Trophoblast cell (in vitro differentiated cells and primary cell): ENCODE measurements at regions not wholly inside any gene's neighbourhood (a gene's known extent, or its start where the extent isn't known, plus 50 kb on each side); places are given as distances from the start of the nearest gene placed in this dataset.
A peak's percentile ranks its signal among the peaks of the same experiment; 100 is the strongest.

ENCODE experiments used
- DNase-seq, 2 donors: peaks; one replicate each; pipeline ENCODE4 v3.0.0-alpha.2; 2016
- H2AFZ ChIP-seq: 2 replicates; pipeline ENCODE4 v1.6.1; 2013; ENCODE audit warnings: low read length, moderate library complexity, mild to moderate bottlenecking; ENCODE audit not compliant: insufficient read depth, poor library complexity
- H2AK5ac ChIP-seq: 2 replicates; pipeline ENCODE4 v1.6.1; 2013; ENCODE audit warnings: mild to moderate bottlenecking, low read length
- H2BK120ac ChIP-seq: 2 replicates; pipeline ENCODE4 v1.6.1; 2013; ENCODE audit warnings: low read length, mild to moderate bottlenecking, moderate library complexity; ENCODE audit not compliant: insufficient read depth, poor library complexity
- H2BK12ac ChIP-seq: 2 replicates; pipeline ENCODE4 v1.6.1; 2013; ENCODE audit warnings: mild to moderate bottlenecking, low read length, moderate library complexity
- H2BK5ac ChIP-seq: 2 replicates; pipeline ENCODE4 v1.6.1; 2013; ENCODE audit warnings: low read length, low read depth, moderate library complexity, mild to moderate bottlenecking; ENCODE audit not compliant: poor library complexity
- H3K14ac ChIP-seq: 2 replicates; pipeline ENCODE4 v1.6.1; 2013; ENCODE audit warnings: mild to moderate bottlenecking, low read length
- H3K18ac ChIP-seq: 2 replicates; pipeline ENCODE4 v1.6.1; 2013; ENCODE audit warnings: mild to moderate bottlenecking, low read length
- H3K23ac ChIP-seq: 2 replicates; pipeline ENCODE4 v1.6.1; 2013; ENCODE audit warnings: low read length
- H3K27ac ChIP-seq: 2 replicates; pipeline ENCODE4 v1.5.1; 2013; ENCODE audit warnings: low read depth, mild to moderate bottlenecking, inconsistent platforms, low read length, moderate library complexity
- H3K27me3 ChIP-seq: 2 replicates; pipeline ENCODE4 v1.6.1; 2013; ENCODE audit warnings: inconsistent platforms, mild to moderate bottlenecking, low read length, moderate library complexity; ENCODE audit not compliant: insufficient read depth
- H3K36me3 ChIP-seq, 2 experiments: 1 replicate in 1 of 2; 2 replicates in 1 of 2; pipeline ENCODE4 v1.6.1; 2013; ENCODE audit warnings: low read length in 2 of 2, mild to moderate bottlenecking in 2 of 2, moderate library complexity in 1 of 2; ENCODE audit not compliant: insufficient read depth in 2 of 2, control insufficient read depth in 1 of 2
- H3K4ac ChIP-seq: 2 replicates; pipeline ENCODE4 v1.6.1; 2013; ENCODE audit warnings: low read depth, mild to moderate bottlenecking, low read length, moderate library complexity
- H3K4me1 ChIP-seq, 2 experiments: 1 replicate in 1 of 2; 2 replicates in 1 of 2; pipeline ENCODE4 v1.6.1; 2013; ENCODE audit warnings: low read length in 2 of 2, mild to moderate bottlenecking in 2 of 2, moderate library complexity in 1 of 2; ENCODE audit not compliant: insufficient read depth in 2 of 2, control insufficient read depth in 1 of 2
- H3K4me2 ChIP-seq: 2 replicates; pipeline ENCODE4 v1.6.1; 2013; ENCODE audit warnings: inconsistent platforms, mild to moderate bottlenecking, low read length, moderate library complexity
- H3K4me3 ChIP-seq: 2 replicates; pipeline ENCODE4 v1.5.1; 2013; ENCODE audit warnings: mild to moderate bottlenecking, low read depth, low read length, inconsistent platforms
- H3K79me1 ChIP-seq: one replicate; pipeline ENCODE4 v1.6.1; 2013; ENCODE audit warnings: low read length
- H3K79me2 ChIP-seq: 2 replicates; pipeline ENCODE4 v1.6.1; 2013; ENCODE audit warnings: low read length, mild to moderate bottlenecking; ENCODE audit not compliant: control insufficient read depth, insufficient read depth, poor library complexity
- H3K9ac ChIP-seq: 2 replicates; pipeline ENCODE4 v1.6.1; 2013; ENCODE audit warnings: mild to moderate bottlenecking, low read length
- H3K9me3 ChIP-seq: 2 replicates; pipeline ENCODE4 v1.6.1; 2013; ENCODE audit warnings: low read depth, mild to moderate bottlenecking, control low read depth, inconsistent platforms, low read length; ENCODE audit not compliant: insufficient read depth
- H4K12ac ChIP-seq: 2 replicates; pipeline ENCODE4 v1.6.1; 2013; ENCODE audit warnings: low read depth, mild to moderate bottlenecking, low read length, moderate library complexity
- H4K8ac ChIP-seq: 2 replicates; pipeline ENCODE4 v1.6.1; 2013; ENCODE audit warnings: low read depth, mild to moderate bottlenecking, low read length, moderate library complexity
- H4K91ac ChIP-seq: one replicate; pipeline ENCODE4 v1.6.1; 2013; ENCODE audit warnings: low read depth, mild to moderate bottlenecking, low read length, moderate library complexity
- WGBS: extraction: QIAGEN DNeasy Blood & Tissue Kit; methylation state at CpG from one replicate; pipeline ENCODE4 v1.1.7; 2013; ENCODE audit warnings: missing lambda C conversion rate; ENCODE audit not compliant: insufficient read length, insufficient coverage; ENCODE audit errors: extremely low coverage; 5-methylcytosine and 5-hydroxymethylcytosine counted together

GRCh38 chr6:85069577-85069976 lies 305.2 kb upstream of the TBX18 start:
- no peak overlapping the region for H3K4ac ChIP-seq
- no peak overlapping the region for H2AK5ac ChIP-seq
- no peaks in the 10 kb centered on the region for H3K27me3 ChIP-seq
- H2BK5ac ChIP-seq = no peak overlapping the region
- H3K79me1 ChIP-seq = no peaks in the 10 kb centered on the region
- no peak overlapping the region for H3K23ac ChIP-seq
- H3K36me3 ChIP-seq = no peaks in the 10 kb centered on the region
- no peak overlapping the region for H3K4me3 ChIP-seq
- no peak for DNase-seq
- no peak overlapping the region for H3K14ac ChIP-seq
- no peak overlapping the region for H2BK12ac ChIP-seq
- no peak overlapping the region for H3K9ac ChIP-seq
- H3K9me3 ChIP-seq = no peaks in the 10 kb centered on the region
- no peaks in the 10 kb centered on the region for H3K79me2 ChIP-seq
- no peak overlapping the region for H2AFZ ChIP-seq
- H4K8ac ChIP-seq = no peak overlapping the region
- H2BK120ac ChIP-seq = no peak overlapping the region
- H3K4me1 ChIP-seq = no peaks in the 10 kb centered on the region
- H3K18ac ChIP-seq = no peak overlapping the region
- no peak overlapping the region for H4K91ac ChIP-seq
- no peak overlapping the region for H4K12ac ChIP-seq
- WGBS = no CpG with 5 or more reads among the region's 1 CpG
- no peak overlapping the region for H3K4me2 ChIP-seq
- no peak overlapping the region for H3K27ac ChIP-seq

GRCh38 chr6:85068221-85068620 lies 303.8 kb upstream of the TBX18 start:
- Histone ChIP-seq H3K36me3 (no peaks in the 10 kb centered on the region), H3K4me1 (no peaks in the 10 kb centered on the region), H2BK12ac (no peak overlapping the region), H3K4ac (no peak overlapping the region), H3K14ac (no peak overlapping the region), H3K9me3 (no peaks in the 10 kb centered on the region), H3K4me2 (no peak overlapping the region), H4K91ac (no peak overlapping the region), H2BK5ac (no peak overlapping the region), H3K79me2 (no peaks in the 10 kb centered on the region), H4K8ac (no peak overlapping the region), H3K23ac (no peak overlapping the region), H3K79me1 (no peaks in the 10 kb centered on the region), H4K12ac (no peak overlapping the region), H3K4me3 (no peak overlapping the region), H3K18ac (no peak overlapping the region), H2BK120ac (no peak overlapping the region), H3K9ac (no peak overlapping the region), H3K27me3 (no peaks in the 10 kb centered on the region), H2AK5ac (no peak overlapping the region), H3K27ac (no peak overlapping the region), H2AFZ (no peak overlapping the region)
- no CpG with 5 or more reads among the region's 2 CpGs for WGBS
- peak in 1 of 2 donors; percentile 1 for DNase-seq

- no peak overlapping the region for H2BK5ac ChIP-seq
Observed at GRCh38 chr6:85066266-85066665, 301.9 kb upstream of the TBX18 start.

GRCh38 chr6:85065831-85066230 lies 301.4 kb upstream of the TBX18 start:
- H2AK5ac ChIP-seq = no peak overlapping the region
- no peaks in the 10 kb centered on the region for H3K9me3 ChIP-seq
- no peak overlapping the region for H3K27ac ChIP-seq
- no peaks in the 10 kb centered on the region for H3K79me1 ChIP-seq
- no peaks in the 10 kb centered on the region for H3K36me3 ChIP-seq
- H2AFZ ChIP-seq = no peak overlapping the region
- DNase-seq = no peak
- no peak overlapping the region for H2BK12ac ChIP-seq
- no peak overlapping the region for H3K4me2 ChIP-seq
- no peak overlapping the region for H3K9ac ChIP-seq
- H4K12ac ChIP-seq = no peak overlapping the region
- no peak overlapping the region for H3K4ac ChIP-seq
- H2BK120ac ChIP-seq = no peak overlapping the region
- H3K27me3 ChIP-seq = no peaks in the 10 kb centered on the region
- H3K23ac ChIP-seq = no peak overlapping the region
- H2BK5ac ChIP-seq = no peak overlapping the region
- H3K14ac ChIP-seq = no peak overlapping the region
- no peak overlapping the region for H3K4me3 ChIP-seq
- H4K91ac ChIP-seq = no peak overlapping the region
- H3K4me1 ChIP-seq = no peaks in the 10 kb centered on the region
- H4K8ac ChIP-seq = no peak overlapping the region
- H3K79me2 ChIP-seq = no peaks in the 10 kb centered on the region
- H3K18ac ChIP-seq = no peak overlapping the region

More at GRCh38 chr6:85066266-85066665, 301.9 kb upstream of the TBX18 start:
- no peaks in the 10 kb centered on the region for H3K36me3 ChIP-seq
- H3K9me3 ChIP-seq = no peaks in the 10 kb centered on the region
- no peak overlapping the region for H2BK120ac ChIP-seq
- H3K79me2 ChIP-seq = no peaks in the 10 kb centered on the region
- no peak overlapping the region for H4K8ac ChIP-seq
- no peak overlapping the region for H3K18ac ChIP-seq
- H4K12ac ChIP-seq = no peak overlapping the region
- no peak overlapping the region for H3K4me2 ChIP-seq
- H3K79me1 ChIP-seq = no peaks in the 10 kb centered on the region
- H3K14ac ChIP-seq = no peak overlapping the region
- H3K4me3 ChIP-seq = no peak overlapping the region
- WGBS = no CpG with 5 or more reads among the region's 5 CpGs
- no peak overlapping the region for H3K27ac ChIP-seq
- no peak overlapping the region for H3K9ac ChIP-seq
- no peak overlapping the region for H3K23ac ChIP-seq
- no peak overlapping the region for H3K4ac ChIP-seq
- DNase-seq = no peak
- no peak overlapping the region for H2BK12ac ChIP-seq
- H3K4me1 ChIP-seq = no peaks in the 10 kb centered on the region
- H4K91ac ChIP-seq = no peak overlapping the region
- H2AFZ ChIP-seq = no peak overlapping the region
- H2AK5ac ChIP-seq = no peak overlapping the region
- no peaks in the 10 kb centered on the region for H3K27me3 ChIP-seq
